ENCODE measurements at regions not wholly inside any gene's neighbourhood (a gene's known extent, or its start where the extent isn't known, plus 50 kb on each side); places are given as distances from the start of the nearest gene placed in this dataset.

GRCh38 chr16:49940464-49941224 is 84.4 kb upstream of the CNEP1R1 start:
- intact Hi-C loops (cut with micrococcal nuclease): no loop called here
- Histone ChIP-seq H3K4me1 (ENCODE audit: control insufficient read depth, extremely low read depth, insufficient read depth, low read length) (no peaks in the 10 kb centered on the region), H3K9ac (replicated peaks; ENCODE audit: extremely low read depth, insufficient read depth, low read length) (no peak overlapping the region), H3K4me2 (ENCODE audit: insufficient read depth, low read length) (no peak overlapping the region), H3K4me3 (replicated peaks in 1 of 3; ENCODE audit: insufficient read depth in 1 of 3, low read depth in 1 of 3, low read length in 3 of 3) (no peak overlapping the region), H4K20me1 (replicated peaks; ENCODE audit: control insufficient read depth, extremely low read depth, insufficient read depth, low read length) (no peaks in the 10 kb centered on the region), H3K79me2 (ENCODE audit: control insufficient read depth, insufficient read depth, low read length) (no peaks in the 10 kb centered on the region), H2AFZ (ENCODE audit: low read depth, low read length) (no peak overlapping the region), H3K27me3 (ENCODE audit: control insufficient read depth in 2 of 2, insufficient read depth in 2 of 2, low read length in 2 of 2) (no peaks in the 10 kb centered on the region), H3K27ac (ENCODE audit: insufficient read depth, low read depth, low read length) (no peak overlapping the region), H3K9me3 (replicated peaks; ENCODE audit: control insufficient read depth, insufficient read depth, low read length) (no peaks in the 10 kb centered on the region), H3K36me3 (ENCODE audit: control insufficient read depth in 2 of 2, extremely low read depth in 1 of 2, insufficient read depth in 2 of 2, low read length in 2 of 2) (no peaks in the 10 kb centered on the region), H3K9me1 (replicated peaks; ENCODE audit: control insufficient read depth, extremely low read depth, insufficient read depth, low read length) (no peaks in the 10 kb centered on the region)
- ChIA-PET POLR2A (no interaction called here), CTCF (interaction anchor here (0.9 kb wide), 1 partner anchor 84 kb away, joined by 3 read pairs; no protein-coding TSS in a partner anchor)
- FAIRE-seq (no peak), DNase-seq (ENCODE audit: low read depth, low spot score) (no peak)
- TF ChIP-seq MAX (IDR thresholded peaks at IDR 0.05; ENCODE audit: insufficient read depth, insufficient read length): no peak
- no peak for TF ChIP-seq POLR2A (IDR thresholded peaks at IDR 0.05; ENCODE audit: low read depth, low read length)
- TF ChIP-seq GATA2 (IDR thresholded peaks at IDR 0.05; ENCODE audit: insufficient read depth, insufficient read length, low read depth, low read length): no peak
- TF ChIP-seq MYC (IDR thresholded peaks at IDR 0.05; ENCODE audit: low read depth, low read length): no peak
- TF ChIP-seq FOS (IDR thresholded peaks at IDR 0.05; ENCODE audit: borderline replicate concordance, insufficient read depth, low read length): no peak
- no peak for TF ChIP-seq JUN (IDR thresholded peaks at IDR 0.05; ENCODE audit: borderline replicate concordance, insufficient read depth, insufficient read length, low read depth)
- TF ChIP-seq CTCF (IDR thresholded peaks at IDR 0.05; ENCODE audit: extremely low read depth in 1 of 2, insufficient read depth in 1 of 2, low read depth in 1 of 2, low read length in 2 of 2): no peak
- no peak for TF ChIP-seq POLR2AphosphoS5 (IDR thresholded peaks at IDR 0.05; ENCODE audit: insufficient read depth, low read depth, low read length)
- TF ChIP-seq EZH2 (IDR thresholded peaks at IDR 0.05; ENCODE audit: borderline replicate concordance, low read depth, low read length, severe bottlenecking): no peak
- BruUV-seq (replicated peaks): no TSS peak
- dilution Hi-C loops (cut with MboI; ENCODE audit: extremely low pct_ligation_motif_present, low sequenced_read_pairs): no loop called here
